Mesendoderm (in vitro differentiated cells): ENCODE measurements at regions not wholly inside any gene's neighbourhood (a gene's known extent, or its start where the extent isn't known, plus 50 kb on each side); places are given as distances from the start of the nearest gene placed in this dataset.

Source experiments
- DNase-seq: peaks from one replicate; pipeline ENCODE4 v3.0.0; 2013
- H2AK5ac ChIP-seq: 2 replicates; pipeline ENCODE4 v1.6.1; 2013; ENCODE audit warnings: low read length, inconsistent platforms
- H2BK120ac ChIP-seq: 2 replicates; pipeline ENCODE4 v1.6.1; 2013; ENCODE audit warnings: low read depth, mild to moderate bottlenecking, low read length, moderate library complexity, mixed read lengths
- H2BK15ac ChIP-seq: replicated peaks from 2 replicates; pipeline ENCODE4 v1.6.1; 2013; ENCODE audit warnings: low read depth, mild to moderate bottlenecking, moderate library complexity
- H2BK5ac ChIP-seq: 2 replicates; pipeline ENCODE4 v1.6.1; 2013; ENCODE audit warnings: low read length, inconsistent platforms
- H3K18ac ChIP-seq: 2 replicates; pipeline ENCODE4 v1.6.1; 2013; ENCODE audit warnings: mild to moderate bottlenecking, low read length, mixed read lengths
- H3K23ac ChIP-seq: one replicate; pipeline ENCODE4 v1.6.1; 2013; ENCODE audit warnings: low read length
- H3K27ac ChIP-seq: 2 replicates; pipeline ENCODE4 v1.5.1; 2013; ENCODE audit warnings: low read depth, mild to moderate bottlenecking, inconsistent platforms, low read length, moderate library complexity
- H3K27me3 ChIP-seq: 2 replicates; pipeline ENCODE4 v1.6.1; 2013; ENCODE audit warnings: low read length, control low read depth, mild to moderate bottlenecking, inconsistent platforms; ENCODE audit not compliant: insufficient read depth, poor library complexity
- H3K36me3 ChIP-seq: 2 replicates; pipeline ENCODE4 v1.6.1; 2013; ENCODE audit warnings: low read length, inconsistent platforms; ENCODE audit not compliant: control insufficient read depth, insufficient read depth
- H3K4ac ChIP-seq: one replicate; pipeline ENCODE4 v1.6.1; 2013; ENCODE audit warnings: low read depth, mild to moderate bottlenecking, low read length, moderate library complexity
- H3K4me1 ChIP-seq: 2 replicates; pipeline ENCODE4 v1.6.1; 2013; ENCODE audit warnings: low read depth, low read length, inconsistent platforms; ENCODE audit not compliant: control insufficient read depth
- H3K4me2 ChIP-seq: 2 replicates; pipeline ENCODE4 v1.6.1; 2013; ENCODE audit warnings: low read length
- H3K4me3 ChIP-seq: 2 replicates; pipeline ENCODE4 v1.5.1; 2013; ENCODE audit warnings: mild to moderate bottlenecking, low read length
- H3K56ac ChIP-seq: one replicate; pipeline ENCODE4 v1.6.1; 2013; ENCODE audit warnings: low read length
- H3K79me1 ChIP-seq: 2 replicates; pipeline ENCODE4 v1.6.1; 2013; ENCODE audit warnings: low read length, inconsistent platforms
- H3K79me2 ChIP-seq: 2 replicates; pipeline ENCODE4 v1.6.1; 2013; ENCODE audit warnings: mild to moderate bottlenecking, low read length; ENCODE audit not compliant: control insufficient read depth, insufficient read depth
- H3K9ac ChIP-seq: 2 replicates; pipeline ENCODE4 v1.6.1; 2013; ENCODE audit warnings: low read length, inconsistent platforms
- H4K5ac ChIP-seq: one replicate; pipeline ENCODE4 v1.6.1; 2013; ENCODE audit warnings: low read length
- H4K8ac ChIP-seq: one replicate; pipeline ENCODE4 v1.6.1; 2013; ENCODE audit warnings: low read depth, mild to moderate bottlenecking, control low read depth, low read length, moderate library complexity
- WGBS: extraction: QIAGEN DNeasy Blood & Tissue Kit; methylation state at CpG from one replicate; pipeline ENCODE4 v1.1.7; 2013; ENCODE audit warnings: low lambda C conversion rate, missing lambda C conversion rate; ENCODE audit not compliant: insufficient coverage; ENCODE audit errors: extremely low coverage; 5-methylcytosine and 5-hydroxymethylcytosine counted together

GRCh38 chr20:23190557-23190956 is 104.4 kb upstream of the CD93 start:
- no peaks in the 10 kb centered on the region for H3K27me3 ChIP-seq
- no peaks in the 10 kb centered on the region for H3K36me3 ChIP-seq
- H3K4ac ChIP-seq: no peak overlapping the region
- H3K9ac ChIP-seq: no peak overlapping the region
- H3K27ac ChIP-seq: no peak overlapping the region
- no peaks in the 10 kb centered on the region for H3K79me2 ChIP-seq
- H3K4me1 ChIP-seq: no peaks in the 10 kb centered on the region
- no peak overlapping the region for H2BK15ac ChIP-seq
- DNase-seq: no peak
- no CpG with 5 or more reads among the region's 3 CpGs for WGBS
- H3K18ac ChIP-seq: no peak overlapping the region
- no peak overlapping the region for H4K5ac ChIP-seq
- H3K79me1 ChIP-seq: no peaks in the 10 kb centered on the region
- no peak overlapping the region for H4K8ac ChIP-seq
- H3K4me3 ChIP-seq: no peak overlapping the region
- no peak overlapping the region for H3K23ac ChIP-seq
- H2AK5ac ChIP-seq: no peak overlapping the region
- H2BK120ac ChIP-seq: no peak overlapping the region
- no peak overlapping the region for H3K56ac ChIP-seq
- H3K4me2 ChIP-seq: no peak overlapping the region
- H2BK5ac ChIP-seq: no peak overlapping the region

- Histone ChIP-seq H3K9ac (no peak overlapping the region), H3K18ac (no peak overlapping the region), H4K8ac (no peak overlapping the region), H2BK15ac (no peak overlapping the region), H4K5ac (no peak overlapping the region), H2BK5ac (no peak overlapping the region), H2AK5ac (no peak overlapping the region), H3K79me2 (no peaks in the 10 kb centered on the region), H3K23ac (no peak overlapping the region), H3K56ac (no peak overlapping the region), H3K4me3 (no peak overlapping the region), H3K4me2 (no peak overlapping the region), H3K36me3 (no peaks in the 10 kb centered on the region), H2BK120ac (no peak overlapping the region), H3K27ac (no peak overlapping the region), H3K79me1 (no peaks in the 10 kb centered on the region), H3K4ac (no peak overlapping the region), H3K4me1 (no peaks in the 10 kb centered on the region), H3K27me3 (no peaks in the 10 kb centered on the region)
- no peak for DNase-seq
- no CpG with 5 or more reads among the region's 9 CpGs for WGBS
These were observed 103.7 kb upstream of the CD93 start for GRCh38 chr20:23189854-23190253.

- Histone ChIP-seq H3K18ac (no peak overlapping the region), H3K4me2 (no peak overlapping the region), H2AK5ac (no peak overlapping the region), H3K79me1 (no peaks in the 10 kb centered on the region), H3K4me3 (no peak overlapping the region), H2BK15ac (no peak overlapping the region), H3K4ac (no peak overlapping the region), H2BK120ac (no peak overlapping the region), H4K8ac (no peak overlapping the region), H3K79me2 (no peaks in the 10 kb centered on the region), H3K36me3 (no peaks in the 10 kb centered on the region), H3K56ac (no peak overlapping the region), H4K5ac (no peak overlapping the region), H3K27me3 (no peaks in the 10 kb centered on the region), H3K4me1 (no peaks in the 10 kb centered on the region), H2BK5ac (no peak overlapping the region), H3K23ac (no peak overlapping the region), H3K27ac (no peak overlapping the region), H3K9ac (no peak overlapping the region)
- DNase-seq: no peak
- no CpG with 5 or more reads among the region's 11 CpGs for WGBS
These were observed 103.2 kb upstream of the CD93 start for GRCh38 chr20:23189341-23189740.

- no peak overlapping the region for H3K56ac ChIP-seq
- no peak overlapping the region for H3K4ac ChIP-seq
- H2AK5ac ChIP-seq: no peak overlapping the region
- H3K27ac ChIP-seq: no peak overlapping the region
- H2BK120ac ChIP-seq: no peak overlapping the region
- H3K79me2 ChIP-seq: no peaks in the 10 kb centered on the region
- DNase-seq: no peak
- no peak overlapping the region for H3K18ac ChIP-seq
- H3K36me3 ChIP-seq: no peaks in the 10 kb centered on the region
- no peak overlapping the region for H2BK15ac ChIP-seq
- no peak overlapping the region for H3K4me2 ChIP-seq
- no peaks in the 10 kb centered on the region for H3K27me3 ChIP-seq
- H2BK5ac ChIP-seq: no peak overlapping the region
- no peak overlapping the region for H3K23ac ChIP-seq
- H3K4me1 ChIP-seq: no peaks in the 10 kb centered on the region
- 100% methylated on average over 3 of the region's 3 CpGs for WGBS
- H3K79me1 ChIP-seq: no peaks in the 10 kb centered on the region
- H3K4me3 ChIP-seq: no peak overlapping the region
- H4K5ac ChIP-seq: no peak overlapping the region
- H3K9ac ChIP-seq: no peak overlapping the region
- no peak overlapping the region for H4K8ac ChIP-seq
These were observed 102.4 kb upstream of the CD93 start for GRCh38 chr20:23188377-23189169.

GRCh38 chr20:23187751-23188150 is 101.6 kb upstream of the CD93 start:
- Histone ChIP-seq H3K36me3 (no peaks in the 10 kb centered on the region), H3K4me1 (no peaks in the 10 kb centered on the region), H3K4me2 (no peak overlapping the region), H3K4ac (no peak overlapping the region), H4K8ac (no peak overlapping the region), H3K23ac (no peak overlapping the region), H3K4me3 (no peak overlapping the region), H3K79me2 (no peaks in the 10 kb centered on the region), H3K79me1 (no peaks in the 10 kb centered on the region), H2AK5ac (no peak overlapping the region), H4K5ac (no peak overlapping the region), H2BK120ac (no peak overlapping the region), H3K56ac (no peak overlapping the region), H3K9ac (no peak overlapping the region), H3K27ac (no peak overlapping the region), H2BK15ac (no peak overlapping the region), H2BK5ac (no peak overlapping the region), H3K18ac (no peak overlapping the region), H3K27me3 (no peaks in the 10 kb centered on the region)
- DNase-seq: no peak
- no CpG with 5 or more reads among the region's 7 CpGs for WGBS

- no peak overlapping the region for H3K56ac ChIP-seq
- no peak overlapping the region for H3K4me3 ChIP-seq
- H3K27ac ChIP-seq: no peak overlapping the region
- no peak overlapping the region for H2AK5ac ChIP-seq
- no peak overlapping the region for H3K18ac ChIP-seq
- H3K79me1 ChIP-seq: no peaks in the 10 kb centered on the region
- no peak overlapping the region for H3K4me2 ChIP-seq
- H4K5ac ChIP-seq: no peak overlapping the region
- H2BK120ac ChIP-seq: no peak overlapping the region
- no peak overlapping the region for H3K23ac ChIP-seq
- H4K8ac ChIP-seq: no peak overlapping the region
- DNase-seq: no peak
- no peak overlapping the region for H2BK15ac ChIP-seq
- H3K79me2 ChIP-seq: no peaks in the 10 kb centered on the region
- no CpG with 5 or more reads among the region's 5 CpGs for WGBS
- no peaks in the 10 kb centered on the region for H3K4me1 ChIP-seq
- H2BK5ac ChIP-seq: no peak overlapping the region
- no peak overlapping the region for H3K9ac ChIP-seq
- H3K36me3 ChIP-seq: no peaks in the 10 kb centered on the region
- no peak overlapping the region for H3K4ac ChIP-seq
- H3K27me3 ChIP-seq: no peaks in the 10 kb centered on the region
These were observed 100.7 kb upstream of the CD93 start for GRCh38 chr20:23186808-23187207.
